GM21360 (cell line): ENCODE measurements at regions not wholly inside any gene's neighbourhood (a gene's known extent, or its start where the extent isn't known, plus 50 kb on each side); places are given as distances from the start of the nearest gene placed in this dataset.
"Not testable (repeated sequence)": the region's sequence is repeated elsewhere in the genome, so short reads cannot be mapped to it uniquely, and the experiment has no call there.

Source experiments
- ATAC-seq: cut with Tn5 transposase; IDR thresholded peaks from one replicate; pipeline ENCODE4 v1.9.1; 2021; ENCODE audit warnings: mild to moderate bottlenecking, moderate library complexity; ENCODE audit not compliant: unreplicated experiment

- no peak for ATAC-seq
Observed at GRCh38 chr6:40160826-40161225, 226.6 kb upstream of the MOCS1 start.

DNA sequence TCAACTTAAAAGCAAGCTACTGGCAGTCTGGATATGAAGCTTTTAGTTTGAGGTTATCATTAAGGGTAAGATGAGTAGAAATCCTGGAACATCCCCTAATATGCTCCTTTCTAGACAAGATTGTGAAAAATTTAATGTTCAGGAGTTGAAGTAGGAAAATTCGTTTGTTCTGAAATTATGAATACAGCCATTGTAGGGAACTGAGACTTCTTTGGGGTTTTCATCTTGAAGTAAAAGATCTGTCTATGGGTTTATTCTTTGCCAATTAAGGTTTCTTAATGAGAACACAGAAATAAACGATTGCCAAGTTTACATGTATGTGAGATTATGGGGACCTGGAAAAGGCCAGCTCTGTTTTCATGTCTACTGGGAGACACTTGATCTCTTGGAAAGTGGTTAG lies 225.6 kb upstream of the MOCS1 start:
- no peak for ATAC-seq

GRCh38 chr6:40152701-40153436 lies 218.6 kb upstream of the MOCS1 start:
- no peak for ATAC-seq

GRCh38 chr6:40152196-40152595 lies 217.9 kb upstream of the MOCS1 start:
- ATAC-seq = no peak

DNA sequence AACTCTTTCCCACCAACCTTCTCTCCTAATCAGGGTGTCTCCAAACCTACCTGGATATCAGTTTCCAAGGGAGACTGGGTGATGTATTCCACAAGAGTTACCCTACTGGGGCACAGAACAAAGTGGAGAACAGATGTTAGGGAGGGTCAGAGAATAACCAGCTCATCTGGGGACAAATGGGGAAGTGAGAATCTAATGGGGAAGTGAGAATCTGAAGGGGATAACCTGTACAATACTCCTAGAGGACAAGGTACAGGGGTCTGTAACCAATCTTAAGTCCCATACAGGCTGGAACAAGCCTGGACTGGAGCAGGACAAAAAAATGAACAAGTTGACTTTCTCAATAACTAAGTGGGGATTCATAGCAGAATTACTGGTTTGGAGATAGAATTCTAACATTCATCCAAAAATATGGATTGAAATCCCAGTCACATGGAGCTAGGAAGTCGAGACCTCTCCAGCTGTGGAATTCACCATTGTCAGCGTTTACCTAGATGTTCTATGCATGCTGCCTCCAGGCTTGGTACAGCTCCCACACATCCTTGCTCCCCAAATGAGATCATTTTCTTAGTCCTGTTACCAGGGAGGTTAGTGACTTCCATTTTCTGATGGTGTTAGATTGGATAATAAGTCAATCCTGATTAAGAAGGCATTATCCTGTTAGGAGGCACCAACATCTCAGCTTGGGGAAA lies 214.8 kb upstream of the MOCS1 start:
- peak; percentile 97 for ATAC-seq

DNA sequence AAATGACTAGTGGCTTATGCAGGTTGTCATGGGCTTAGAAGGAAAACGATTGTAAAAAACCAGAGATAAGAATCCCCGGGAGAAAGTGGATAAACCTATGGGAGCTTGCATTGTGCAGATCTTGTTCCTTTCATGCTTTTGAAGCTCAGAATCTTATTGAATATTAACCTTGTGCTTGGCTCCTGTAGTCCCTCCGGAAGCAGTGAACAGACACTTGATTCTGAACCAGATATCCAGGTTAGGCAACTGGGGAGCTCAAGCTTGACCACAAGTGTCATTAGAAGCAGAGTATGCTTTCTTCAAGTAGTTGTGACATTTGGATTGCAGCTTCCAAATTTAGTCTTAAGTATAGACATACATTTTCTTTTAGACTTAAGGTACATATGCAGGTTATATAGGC lies 212.6 kb upstream of the MOCS1 start:
- no peak for ATAC-seq

DNA sequence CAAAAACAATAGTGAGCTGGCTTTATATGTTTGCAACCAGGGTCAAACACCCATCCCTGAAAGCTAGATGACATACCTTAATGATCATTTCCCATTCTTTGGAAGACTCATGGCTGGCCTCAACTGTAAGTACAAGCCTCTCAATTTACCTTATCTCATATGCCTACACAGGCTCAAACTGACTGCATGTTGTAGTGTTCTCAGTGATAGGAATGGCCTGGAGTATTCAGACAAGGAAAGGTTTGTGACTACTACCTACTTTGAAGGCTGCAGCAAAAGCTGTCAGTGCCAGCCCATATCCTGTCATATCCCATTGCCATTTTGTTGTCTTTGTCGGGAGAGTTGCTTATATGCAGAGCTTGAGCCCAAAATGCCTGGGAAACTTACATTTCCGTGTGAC lies 205.2 kb upstream of the MOCS1 start:
- no peak for ATAC-seq

DNA sequence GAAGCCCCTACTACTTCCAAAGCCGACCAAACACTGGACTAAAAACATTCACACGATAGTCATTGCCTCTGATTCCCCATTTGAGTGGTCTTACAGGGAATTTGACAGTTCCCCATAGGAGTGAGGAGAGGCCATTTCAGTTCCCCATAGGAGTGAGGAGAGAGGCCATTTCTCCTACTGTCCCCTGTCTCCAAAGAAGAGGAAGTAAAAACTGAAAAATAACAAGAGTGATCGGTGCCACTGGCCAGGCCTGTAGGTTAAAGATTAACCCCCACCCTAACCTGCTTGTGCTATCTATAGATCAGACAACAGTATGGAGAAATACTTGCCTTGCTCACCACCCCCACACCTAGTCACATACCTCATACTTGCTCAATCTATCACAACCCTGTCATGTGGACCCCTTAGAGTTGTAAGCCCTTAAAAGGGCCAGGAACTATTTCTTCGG lies 204.0 kb upstream of the MOCS1 start:
- no peak for ATAC-seq

DNA sequence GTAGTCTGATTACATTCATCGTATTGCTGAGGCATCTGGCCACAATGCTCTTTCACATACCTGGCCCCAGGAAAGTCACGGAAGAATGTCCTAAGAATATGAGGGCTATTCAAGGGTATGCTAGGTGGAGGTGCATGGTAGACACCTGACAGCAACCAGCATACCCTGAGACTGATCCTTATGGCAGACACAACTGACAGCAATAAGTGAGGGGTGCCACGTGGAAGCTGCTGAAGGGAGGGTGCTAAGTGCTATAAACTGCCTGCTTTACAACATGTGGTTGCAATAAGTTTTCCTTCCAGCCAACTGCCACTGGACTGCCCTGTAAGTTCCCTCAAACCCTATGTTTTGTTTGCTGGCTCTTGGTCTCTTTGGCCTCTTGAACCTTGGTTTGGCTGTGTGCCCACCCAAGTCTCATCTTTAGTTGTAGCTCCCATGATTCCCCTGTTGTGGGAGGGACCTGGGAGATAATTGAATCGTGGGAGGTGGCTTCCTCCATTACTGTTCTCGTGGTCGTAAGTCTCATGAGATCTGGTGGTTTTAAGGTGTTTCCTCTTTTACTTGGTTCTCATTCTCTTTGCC lies 201.3 kb upstream of the MOCS1 start:
- ATAC-seq = no peak

DNA sequence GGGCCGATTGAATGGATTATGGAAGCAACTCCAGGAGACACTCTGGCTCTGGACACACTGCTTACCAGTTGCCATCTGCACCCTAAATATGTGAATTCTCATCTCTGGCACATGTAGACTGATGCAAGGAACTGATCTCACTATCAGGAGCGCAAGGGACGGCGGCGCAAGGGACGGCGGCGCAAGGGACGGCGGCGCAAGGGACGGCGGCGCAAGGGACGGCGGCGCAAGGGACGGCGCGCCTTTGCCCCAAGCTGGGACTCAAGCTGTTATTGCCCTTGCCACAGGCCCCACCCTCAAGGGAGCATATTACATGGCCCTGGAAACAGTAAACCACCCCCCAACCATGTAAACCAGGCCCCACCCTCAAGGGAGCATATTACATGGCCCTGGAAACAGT lies 199.7 kb upstream of the MOCS1 start:
- not testable (repeated sequence) for ATAC-seq

DNA sequence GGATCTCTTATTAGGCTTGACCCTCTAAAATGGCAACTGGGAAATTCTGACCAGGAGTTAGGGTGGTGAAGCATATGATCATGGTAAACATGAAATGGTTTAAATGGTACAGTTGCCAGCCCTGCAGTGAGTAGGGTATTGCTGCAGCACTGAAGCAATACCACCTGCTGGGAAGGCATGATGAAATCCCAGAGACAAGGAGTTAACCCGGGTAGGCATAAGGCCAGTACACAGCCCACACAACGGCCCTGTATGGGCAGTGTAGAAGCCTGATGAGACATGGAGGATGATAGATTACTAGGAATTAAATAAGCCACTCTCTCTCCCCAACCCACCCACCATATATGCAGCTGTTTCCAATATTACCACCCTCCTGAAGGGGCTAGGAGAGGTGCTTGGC lies 197.4 kb upstream of the MOCS1 start:
- ATAC-seq = no peak

GRCh38 chr6:40128127-40128526 lies 193.9 kb upstream of the MOCS1 start:
- no peak for ATAC-seq

DNA sequence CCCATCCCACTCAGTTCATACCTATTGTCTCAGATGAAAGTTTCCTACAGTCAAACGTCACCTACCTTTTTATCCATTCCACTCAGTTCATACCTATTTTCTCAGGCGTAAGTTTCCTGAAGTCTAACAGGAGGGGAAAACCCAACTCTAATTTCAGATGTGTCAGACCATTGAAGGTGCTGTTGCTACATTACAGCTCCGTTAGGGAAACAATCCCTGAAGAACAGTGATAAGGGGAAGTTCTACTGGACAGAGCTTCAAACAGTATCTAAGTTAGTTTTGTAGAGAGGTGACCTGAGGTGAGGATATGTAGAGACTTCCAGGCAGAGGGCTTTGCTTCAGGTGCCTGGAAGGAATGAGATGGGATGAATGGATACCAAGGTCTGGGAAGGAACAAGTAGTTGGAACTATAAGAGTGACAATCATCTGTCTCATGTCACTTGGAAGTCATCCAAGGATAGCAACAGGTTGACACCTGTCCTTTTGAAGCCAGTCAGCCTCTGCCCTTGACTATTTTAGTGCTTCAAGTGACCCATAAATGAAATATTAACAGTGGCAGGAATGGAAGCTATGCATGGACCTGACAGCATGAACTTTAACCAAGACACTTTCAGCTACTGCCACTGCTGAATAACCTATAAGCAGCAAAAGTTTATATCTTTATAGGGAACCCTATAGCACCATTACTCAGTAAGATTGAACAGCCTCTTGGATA lies 191.6 kb upstream of the MOCS1 start:
- ATAC-seq = no peak

- no peak for ATAC-seq
Observed at GRCh38 chr6:40124924-40125323, 190.7 kb upstream of the MOCS1 start.

DNA sequence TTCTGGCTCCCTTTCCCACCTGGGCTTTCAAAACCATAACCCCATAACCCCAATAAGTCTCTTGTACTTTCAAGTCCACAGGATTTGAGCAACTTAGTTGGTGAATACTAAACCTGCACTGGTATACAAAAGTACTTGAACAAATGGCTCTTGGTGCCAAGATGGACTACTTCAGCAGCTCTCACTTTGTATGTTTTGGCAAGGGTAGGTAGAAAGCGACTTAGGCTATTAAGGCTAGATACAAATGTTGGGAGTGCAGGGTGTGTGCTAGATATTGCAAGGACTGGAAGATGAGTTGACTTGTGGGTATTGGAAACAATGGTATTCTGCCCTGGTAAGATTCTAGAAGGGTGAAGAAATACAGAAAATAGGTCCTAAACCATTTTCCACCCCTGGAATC lies 182.6 kb upstream of the MOCS1 start:
- ATAC-seq = no peak

DNA sequence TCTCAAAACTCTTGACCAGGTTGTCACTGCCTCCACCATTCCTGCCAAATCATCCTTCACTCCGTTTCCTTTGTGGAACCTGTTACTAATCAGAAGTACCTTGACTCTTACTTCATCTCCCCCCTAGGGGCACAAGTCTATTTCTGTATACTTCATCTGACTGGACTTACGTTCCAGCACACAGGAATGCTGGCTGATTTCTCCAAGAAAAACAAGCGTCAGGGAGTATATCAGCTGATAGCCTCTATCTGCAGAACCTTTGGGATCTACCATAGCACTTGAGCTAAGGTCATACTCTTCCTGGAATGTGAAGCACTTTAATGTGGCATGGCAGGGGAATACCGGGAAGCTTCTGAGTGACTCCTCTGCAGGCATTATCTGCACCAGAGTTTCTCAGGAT lies 178.1 kb upstream of the MOCS1 start:
- ATAC-seq = no peak

- ATAC-seq = no peak
Observed at GRCh38 chr6:40108736-40109135, 174.5 kb upstream of the MOCS1 start.

- ATAC-seq = no peak
Observed at GRCh38 chr6:40106840-40107239, 172.6 kb upstream of the MOCS1 start.

DNA sequence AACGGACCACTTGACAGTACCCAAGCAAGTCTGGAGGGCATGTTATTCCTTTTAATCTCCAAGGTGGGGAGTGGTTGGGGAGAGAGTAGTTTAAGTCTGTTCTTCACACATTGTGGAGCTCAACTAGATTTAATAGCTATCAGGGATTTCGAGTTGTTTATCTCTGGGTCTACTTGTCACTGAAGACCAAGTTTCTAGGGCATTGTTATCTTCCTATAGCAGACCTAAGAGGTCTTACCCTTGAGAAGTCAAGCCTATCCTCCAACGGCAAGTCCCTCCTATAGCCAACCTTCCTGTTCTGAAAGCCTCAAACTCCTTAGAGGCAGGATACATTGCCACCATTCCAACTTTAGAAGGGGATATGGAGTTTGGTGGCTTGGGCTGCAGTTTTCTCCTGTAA lies 164.5 kb upstream of the MOCS1 start:
- no peak for ATAC-seq

GRCh38 chr6:40097590-40097989 lies 163.3 kb upstream of the MOCS1 start:
- ATAC-seq = no peak

DNA sequence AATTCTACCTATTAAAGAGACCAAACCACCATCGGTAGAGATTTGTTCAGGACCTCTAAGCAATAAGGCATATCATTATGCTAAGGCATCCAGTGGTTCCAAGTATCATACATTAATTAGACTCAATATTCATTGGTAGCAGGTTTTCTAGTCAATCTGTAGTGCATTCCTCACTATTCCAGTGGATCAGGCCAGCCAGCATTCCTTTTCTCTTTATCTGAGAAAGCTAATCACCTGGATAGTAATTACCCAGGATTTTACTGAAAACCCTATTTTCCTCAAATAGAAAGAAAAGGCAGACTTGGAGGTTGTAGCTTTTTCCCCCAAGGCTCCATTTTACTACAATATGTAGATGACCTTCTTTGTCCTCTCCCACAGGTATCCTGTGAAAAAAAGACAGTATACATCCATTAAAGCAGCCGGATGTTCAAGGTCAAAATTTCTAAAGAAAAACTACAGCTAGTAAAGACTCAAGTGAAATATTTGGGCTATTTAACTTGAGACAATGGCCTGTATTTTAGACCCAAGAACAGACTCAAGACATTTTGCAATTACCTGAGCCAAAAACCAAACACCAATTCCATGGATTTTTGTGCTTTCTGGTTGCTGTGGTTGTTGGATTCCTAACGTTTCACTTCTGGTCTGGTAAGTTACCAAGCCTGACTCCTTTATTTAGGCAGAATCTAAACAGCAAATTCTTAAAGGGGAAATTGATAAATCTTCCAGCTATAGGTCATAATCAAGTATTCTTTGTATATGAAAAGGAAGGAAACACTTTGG lies 149.1 kb upstream of the MOCS1 start:
- ATAC-seq = no peak
